ENCODE measurements at regions not wholly inside any gene's neighbourhood (a gene's known extent, or its start where the extent isn't known, plus 50 kb on each side); places are given as distances from the start of the nearest gene placed in this dataset.

GRCh38 chr9:659286-659685 lies 182.2 kb upstream of the DMRT1 start:
- no peak for TF ChIP-seq CTCF (IDR thresholded peaks at IDR 0.05)
- no peak for TF ChIP-seq EZH2 (IDR thresholded peaks at IDR 0.05)
